ENCODE measurements at regions not wholly inside any gene's neighbourhood (a gene's known extent, or its start where the extent isn't known, plus 50 kb on each side); places are given as distances from the start of the nearest gene placed in this dataset.

GRCh38 chr17:14432079-14432478, 131.2 kb downstream of the HS3ST3B1 start:
- TF ChIP-seq CTCF (IDR thresholded peaks at IDR 0.05) = no peak
- TF ChIP-seq POLR2A (IDR thresholded peaks at IDR 0.05) = no peak

All from uterus (tissue), 2 donors.